Rectal smooth muscle tissue (tissue), 1 donor: ENCODE measurements at regions not wholly inside any gene's neighbourhood (a gene's known extent, or its start where the extent isn't known, plus 50 kb on each side); places are given as distances from the start of the nearest gene placed in this dataset.

Experiments used
- H3K27ac ChIP-seq: one replicate; pipeline ENCODE4 v1.7.0; 2013; ENCODE audit warnings: low read depth, low read length, inconsistent platforms
- H3K27me3 ChIP-seq: one replicate; pipeline ENCODE4 v1.7.0; 2013; ENCODE audit warnings: low read length; ENCODE audit not compliant: control insufficient read depth, insufficient read depth
- H3K36me3 ChIP-seq: one replicate; pipeline ENCODE4 v1.7.0; 2013; ENCODE audit warnings: low read length; ENCODE audit not compliant: control insufficient read depth, insufficient read depth
- H3K4me1 ChIP-seq: one replicate; pipeline ENCODE4 v1.7.0; 2013; ENCODE audit warnings: low read length; ENCODE audit not compliant: control insufficient read depth, insufficient read depth
- H3K4me3 ChIP-seq: one replicate; pipeline ENCODE4 v1.7.0; 2013; ENCODE audit warnings: low read length
- H3K9ac ChIP-seq: one replicate; pipeline ENCODE4 v1.7.0; 2013; ENCODE audit warnings: low read length

- Histone ChIP-seq H3K27me3 (no peaks in the 10 kb centered on the region), H3K36me3 (no peaks in the 10 kb centered on the region), H3K9ac (no peak overlapping the region), H3K27ac (no peak overlapping the region), H3K4me1 (no peaks in the 10 kb centered on the region), H3K4me3 (no peak overlapping the region)
Observed at GRCh38 chr4:33536898-33537297, 2707.4 kb downstream of the ARAP2 start.

GRCh38 chr4:33537527-33537926, 2706.8 kb downstream of the ARAP2 start:
- H3K27me3 ChIP-seq = no peaks in the 10 kb centered on the region
- H3K4me1 ChIP-seq = no peaks in the 10 kb centered on the region
- H3K4me3 ChIP-seq = no peak overlapping the region
- H3K36me3 ChIP-seq = no peaks in the 10 kb centered on the region
- no peak overlapping the region for H3K9ac ChIP-seq
- no peak overlapping the region for H3K27ac ChIP-seq

DNA sequence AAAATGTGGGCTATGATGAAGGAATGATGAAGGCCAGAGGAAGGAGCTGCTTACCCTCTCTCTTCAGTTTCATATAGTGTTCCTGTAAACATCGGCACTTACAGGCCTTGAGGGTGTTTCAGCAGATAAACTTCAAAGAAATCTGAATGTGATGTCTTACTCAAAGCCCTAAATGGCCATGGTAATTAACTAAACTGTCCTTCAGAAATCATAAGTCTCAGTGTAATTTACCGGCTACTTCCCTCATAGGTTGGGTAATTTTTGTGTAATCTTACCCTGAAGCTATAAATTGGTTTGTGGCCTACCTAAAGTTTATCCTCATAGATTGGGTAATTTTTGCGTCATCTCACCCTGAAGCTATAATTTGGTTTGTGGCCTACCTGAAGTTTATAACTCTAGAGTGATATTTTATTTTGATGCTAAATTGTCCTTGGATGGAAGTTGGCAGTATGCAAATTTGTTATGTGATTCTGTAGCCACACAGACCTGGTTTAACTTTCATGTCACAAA, 2700.3 kb downstream of the ARAP2 start:
- no peak overlapping the region for H3K9ac ChIP-seq
- no peak overlapping the region for H3K4me3 ChIP-seq
- no peaks in the 10 kb centered on the region for H3K27me3 ChIP-seq
- no peaks in the 10 kb centered on the region for H3K4me1 ChIP-seq
- no peak overlapping the region for H3K27ac ChIP-seq
- H3K36me3 ChIP-seq = no peaks in the 10 kb centered on the region

GRCh38 chr4:33551244-33551643, 2693.1 kb downstream of the ARAP2 start:
- no peak overlapping the region for H3K27ac ChIP-seq
- H3K36me3 ChIP-seq = no peaks in the 10 kb centered on the region
- H3K9ac ChIP-seq = no peak overlapping the region
- H3K4me3 ChIP-seq = no peak overlapping the region
- no peaks in the 10 kb centered on the region for H3K27me3 ChIP-seq
- H3K4me1 ChIP-seq = no peaks in the 10 kb centered on the region

- Histone ChIP-seq H3K4me1 (no peaks in the 10 kb centered on the region), H3K9ac (no peak overlapping the region), H3K27ac (no peak overlapping the region), H3K27me3 (no peaks in the 10 kb centered on the region), H3K4me3 (no peak overlapping the region), H3K36me3 (no peaks in the 10 kb centered on the region)
Observed at GRCh38 chr4:33561259-33561658, 2683.1 kb downstream of the ARAP2 start.

DNA sequence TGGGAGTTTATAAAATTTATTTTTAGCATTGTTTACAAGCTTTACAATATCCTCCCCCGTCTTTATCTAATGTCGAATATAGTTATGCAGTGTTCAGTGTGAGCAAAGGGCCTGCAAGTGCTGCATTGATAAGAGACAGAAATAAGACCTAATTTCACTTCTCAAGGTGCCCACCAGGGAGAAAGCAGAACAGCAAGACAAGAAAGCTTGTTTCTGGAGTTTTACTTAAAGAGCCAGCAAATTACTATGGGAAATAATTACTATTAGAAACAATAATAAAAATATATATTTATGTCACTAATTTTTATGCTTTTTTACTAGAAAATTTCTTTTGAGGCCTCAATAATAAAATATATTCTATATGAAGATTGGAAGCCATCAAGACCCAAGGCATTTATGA, 2677.7 kb downstream of the ARAP2 start:
- Histone ChIP-seq H3K36me3 (no peaks in the 10 kb centered on the region), H3K4me1 (no peaks in the 10 kb centered on the region), H3K27ac (no peak overlapping the region), H3K4me3 (no peak overlapping the region), H3K27me3 (no peaks in the 10 kb centered on the region), H3K9ac (no peak overlapping the region)

GRCh38 chr4:33577791-33578190, 2666.5 kb downstream of the ARAP2 start:
- Histone ChIP-seq H3K4me1 (no peaks in the 10 kb centered on the region), H3K27ac (no peak overlapping the region), H3K4me3 (no peak overlapping the region), H3K27me3 (no peaks in the 10 kb centered on the region), H3K36me3 (no peaks in the 10 kb centered on the region), H3K9ac (no peak overlapping the region)

- H3K4me3 ChIP-seq = no peak overlapping the region
Observed at GRCh38 chr4:33579951-33580350, 2664.4 kb downstream of the ARAP2 start.

DNA sequence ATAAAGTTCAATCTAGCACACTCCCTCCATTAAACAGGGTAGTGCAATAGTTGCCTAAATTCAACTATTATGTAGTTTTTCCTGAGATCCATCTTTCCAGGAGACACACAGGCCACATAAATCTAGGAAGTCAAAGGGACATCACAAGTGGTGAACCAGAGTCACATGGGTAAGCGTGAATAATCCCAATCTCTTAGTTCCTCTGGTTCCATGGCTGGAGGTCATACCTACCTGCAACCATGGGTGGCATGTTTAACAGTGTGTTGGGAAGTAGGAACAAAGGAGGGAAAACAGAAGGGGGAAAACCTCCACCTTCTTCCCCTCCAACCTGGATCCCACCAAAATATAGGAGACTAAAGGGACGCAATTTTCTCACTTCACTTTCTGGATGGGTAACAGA, 2651.6 kb downstream of the ARAP2 start:
- H3K4me3 ChIP-seq = no peak overlapping the region

More at GRCh38 chr4:33579951-33580350, 2664.4 kb downstream of the ARAP2 start:
- Histone ChIP-seq H3K27ac (no peak overlapping the region), H3K9ac (no peak overlapping the region), H3K27me3 (no peaks in the 10 kb centered on the region), H3K4me1 (no peaks in the 10 kb centered on the region), H3K36me3 (no peaks in the 10 kb centered on the region)

GRCh38 chr4:33606951-33607350, 2637.4 kb downstream of the ARAP2 start:
- no peaks in the 10 kb centered on the region for H3K36me3 ChIP-seq
- H3K27me3 ChIP-seq = no peaks in the 10 kb centered on the region
- no peaks in the 10 kb centered on the region for H3K4me1 ChIP-seq
- H3K4me3 ChIP-seq = no peak overlapping the region
- H3K9ac ChIP-seq = no peak overlapping the region
- H3K27ac ChIP-seq = no peak overlapping the region

More for the DNA sequence above, 2651.6 kb downstream of the ARAP2 start:
- H3K4me1 ChIP-seq = no peaks in the 10 kb centered on the region
- no peak overlapping the region for H3K27ac ChIP-seq
- H3K27me3 ChIP-seq = no peaks in the 10 kb centered on the region
- no peaks in the 10 kb centered on the region for H3K36me3 ChIP-seq
- H3K9ac ChIP-seq = no peak overlapping the region

- H3K4me1 ChIP-seq = no peaks in the 10 kb centered on the region
- H3K36me3 ChIP-seq = no peaks in the 10 kb centered on the region
- no peak overlapping the region for H3K9ac ChIP-seq
- H3K4me3 ChIP-seq = no peak overlapping the region
- no peaks in the 10 kb centered on the region for H3K27me3 ChIP-seq
- no peak overlapping the region for H3K27ac ChIP-seq
Observed at GRCh38 chr4:33616121-33616520, 2628.2 kb downstream of the ARAP2 start.

- Histone ChIP-seq H3K4me3 (no peak overlapping the region), H3K27me3 (no peaks in the 10 kb centered on the region), H3K9ac (no peak overlapping the region), H3K4me1 (no peaks in the 10 kb centered on the region), H3K27ac (no peak overlapping the region), H3K36me3 (no peaks in the 10 kb centered on the region)
Observed at GRCh38 chr4:33625748-33626147, 2618.6 kb downstream of the ARAP2 start.

DNA sequence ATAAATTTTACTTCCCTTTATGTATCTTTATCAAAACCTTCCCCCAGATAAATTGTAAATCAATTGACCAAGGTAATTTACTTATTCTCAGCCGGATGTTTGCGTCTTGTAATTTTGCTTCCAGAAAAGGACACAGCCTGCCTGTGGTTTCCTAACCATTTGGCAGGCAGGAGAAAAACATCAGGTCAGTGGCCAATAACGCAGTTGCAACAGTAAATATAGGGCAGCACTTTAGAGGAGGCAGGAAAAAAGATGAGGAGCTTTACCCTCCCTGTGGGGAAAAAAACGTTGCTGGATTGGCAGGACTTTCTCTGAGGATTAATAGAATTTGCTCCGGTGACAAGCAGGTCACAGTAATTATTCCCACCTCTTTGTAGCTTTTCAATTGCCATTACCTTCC, 2618.1 kb downstream of the ARAP2 start:
- Histone ChIP-seq H3K27me3 (no peaks in the 10 kb centered on the region), H3K36me3 (no peaks in the 10 kb centered on the region), H3K4me3 (no peak overlapping the region), H3K27ac (no peak overlapping the region), H3K9ac (no peak overlapping the region), H3K4me1 (no peaks in the 10 kb centered on the region)
